CD4-positive, alpha-beta T cell treated with Interleukin-6 for 4 hours (primary cell): ENCODE measurements at regions not wholly inside any gene's neighbourhood (a gene's known extent, or its start where the extent isn't known, plus 50 kb on each side); places are given as distances from the start of the nearest gene placed in this dataset.

ENCODE experiments used
- DNase-seq: peaks from one replicate; pipeline ENCODE4 v3.0.0-alpha.2; 2020; ENCODE audit warnings: mixed read lengths

- no peak for DNase-seq
Measured at GRCh38 chr4:157942017-157942416, 230.8 kb downstream of the GASK1B start.

- DNase-seq = no peak
Measured at GRCh38 chr4:157934151-157934550, 238.7 kb downstream of the GASK1B start.

- no peak for DNase-seq
Measured at GRCh38 chr4:157932936-157933335, 239.9 kb downstream of the GASK1B start.

GRCh38 chr4:157929486-157929885 lies 243.3 kb downstream of the GASK1B start:
- no peak for DNase-seq

- DNase-seq = no peak
Measured at GRCh38 chr4:157918036-157918832, 254.6 kb downstream of the GASK1B start.

GRCh38 chr4:157912212-157912611 lies 260.6 kb downstream of the GASK1B start:
- DNase-seq = no peak

GRCh38 chr4:157911662-157912061 lies 261.2 kb downstream of the GASK1B start:
- no peak for DNase-seq

GRCh38 chr4:157908691-157909090 lies 264.1 kb downstream of the GASK1B start:
- no peak for DNase-seq

GRCh38 chr4:157908031-157908430 lies 264.8 kb downstream of the GASK1B start:
- no peak for DNase-seq

- DNase-seq = no peak
Measured at GRCh38 chr4:157907226-157907946, 265.4 kb downstream of the GASK1B start.

- DNase-seq = no peak
Measured at GRCh38 chr4:157898836-157899605, 273.8 kb downstream of the GASK1B start.

GRCh38 chr4:157897855-157898370 lies 274.9 kb downstream of the GASK1B start:
- no peak for DNase-seq

GRCh38 chr4:157896726-157897125 lies 276.1 kb downstream of the GASK1B start:
- DNase-seq = no peak

GRCh38 chr4:157895205-157895604 lies 277.6 kb downstream of the GASK1B start:
- DNase-seq = no peak

GRCh38 chr4:157889788-157890187 lies 283.0 kb downstream of the GASK1B start:
- DNase-seq = no peak

- no peak for DNase-seq
Measured at GRCh38 chr4:157888281-157888680, 284.5 kb downstream of the GASK1B start.

GRCh38 chr4:157887316-157887715 lies 285.5 kb downstream of the GASK1B start:
- DNase-seq = no peak

GRCh38 chr4:157886645-157887044 lies 286.2 kb downstream of the GASK1B start:
- no peak for DNase-seq

- DNase-seq = no peak
Measured at GRCh38 chr4:157885811-157886210, 287.0 kb downstream of the GASK1B start.

GRCh38 chr4:157882901-157883300 lies 289.9 kb downstream of the GASK1B start:
- no peak for DNase-seq

- no peak for DNase-seq
Measured at GRCh38 chr4:157880761-157881160, 292.1 kb downstream of the GASK1B start.

- no peak for DNase-seq
Measured at GRCh38 chr4:157854819-157855218, 318.0 kb downstream of the GASK1B start.

GRCh38 chr4:157840648-157841047 lies 332.2 kb downstream of the GASK1B start:
- no peak for DNase-seq
